HEK293 (cell line): ENCODE measurements at regions not wholly inside any gene's neighbourhood (a gene's known extent, or its start where the extent isn't known, plus 50 kb on each side); places are given as distances from the start of the nearest gene placed in this dataset.
"Not testable (repeated sequence)": the region's sequence is repeated elsewhere in the genome, so short reads cannot be mapped to it uniquely, and the experiment has no call there.

Experiments
- CTCF ChIA-PET: fragments of 350-600 bp; formaldehyde crosslinking; extraction: SDS; loops from one replicate; lab custom pipeline; 2021; ENCODE audit warnings: antibody characterized with exemption; lab: Yijun Ruan, JAX
- POLR2A ChIA-PET: fragments of 300-600 bp; formaldehyde crosslinking; extraction: SDS; loops from one replicate; lab custom pipeline; 2020; ENCODE audit warnings: antibody characterized with exemption, inconsistent platforms; lab: Yijun Ruan, JAX
- H3K27ac ChIP-seq: fragments of 200-500 bp; sonication (Bioruptor generic); 2 replicates; pipeline ENCODE4 v1.5.1; 2014; ENCODE audit warnings: low read depth, low read length, control low read depth, inconsistent platforms; ENCODE audit errors: extremely low read depth
- H3K36me3 ChIP-seq, 2 experiments: fragments of 200-500 bp in 1 of 2; sonication (Bioruptor generic) in 1 of 2; 1 replicate in 1 of 2; 2 replicates in 1 of 2; pipeline ENCODE4 v1.5.1; 2014 to 2017; ENCODE audit warnings: inconsistent platforms in 2 of 2, low read length in 2 of 2; ENCODE audit not compliant: control insufficient read depth in 2 of 2, insufficient read depth in 1 of 2
- H3K4me1 ChIP-seq: fragments of 200-500 bp; sonication (Bioruptor generic); 2 replicates; pipeline ENCODE4 v1.5.1; 2014; ENCODE audit warnings: mild to moderate bottlenecking, low read length, inconsistent platforms; ENCODE audit not compliant: control insufficient read depth, insufficient read depth
- H3K4me3 ChIP-seq: 2 replicates; pipeline ENCODE4 v1.5.1; 2011; ENCODE audit warnings: low read depth, mild to moderate bottlenecking, control low read depth, low read length, moderate library complexity
- H3K9me3 ChIP-seq: fragments of 200-500 bp; sonication (Bioruptor generic); 2 replicates; pipeline ENCODE4 v1.5.1; 2014; ENCODE audit warnings: low read depth, low read length, inconsistent platforms; ENCODE audit not compliant: control insufficient read depth, insufficient read depth
- FEZF1 ChIP-seq: fragments of 450-650 bp; formaldehyde crosslinking; IDR thresholded peaks from 2 replicates; pipeline ENCODE4 v1.5.1; 2016; ENCODE audit warnings: missing biosample characterization, missing genetic modification characterization
- GFI1B ChIP-seq: fragments of 450-650 bp; formaldehyde crosslinking; IDR thresholded peaks from 2 replicates; pipeline ENCODE4 v1.5.1; 2016; ENCODE audit warnings: missing biosample characterization, missing genetic modification characterization
- GLI4 ChIP-seq: fragments of 450-650 bp; formaldehyde crosslinking; IDR thresholded peaks from 2 replicates; pipeline ENCODE4 v1.5.1; 2016; ENCODE audit warnings: missing biosample characterization, missing genetic modification characterization
- MZF1 ChIP-seq: fragments of 450-650 bp; formaldehyde crosslinking; IDR thresholded peaks from 2 replicates; pipeline ENCODE4 v1.5.1; 2017; ENCODE audit warnings: missing biosample characterization, missing genetic modification characterization, borderline replicate concordance
- RBAK ChIP-seq: fragments of 450-650 bp; formaldehyde crosslinking; IDR thresholded peaks from 2 replicates; pipeline ENCODE4 v1.5.1; 2016; ENCODE audit warnings: missing biosample characterization, missing genetic modification characterization
- REPIN1 ChIP-seq: fragments of 450-650 bp; formaldehyde crosslinking; IDR thresholded peaks from 2 replicates; pipeline ENCODE4 v1.5.1; 2017; ENCODE audit warnings: missing biosample characterization, missing genetic modification characterization, low read depth
- SALL2 ChIP-seq: fragments of 450-650 bp; formaldehyde crosslinking; IDR thresholded peaks from 2 replicates; pipeline ENCODE4 v1.5.0; 2017; ENCODE audit warnings: missing biosample characterization, mild to moderate bottlenecking, missing genetic modification characterization, borderline replicate concordance
- YY2 ChIP-seq: fragments of 450-650 bp; formaldehyde crosslinking; IDR thresholded peaks from 2 replicates; pipeline ENCODE4 v1.5.1; 2016; ENCODE audit warnings: missing biosample characterization, missing genetic modification characterization
- ZBTB17 ChIP-seq: fragments of 450-650 bp; formaldehyde crosslinking; IDR thresholded peaks from 2 replicates; pipeline ENCODE4 v1.5.1; 2016; ENCODE audit warnings: missing biosample characterization, missing genetic modification characterization
- ZBTB20 ChIP-seq: fragments of 450-650 bp; formaldehyde crosslinking; IDR thresholded peaks from 2 replicates; pipeline ENCODE4 v1.5.1; 2016; ENCODE audit warnings: missing biosample characterization, missing genetic modification characterization
- ZFP41 ChIP-seq: fragments of 450-650 bp; formaldehyde crosslinking; IDR thresholded peaks from 2 replicates; pipeline ENCODE4 v1.5.1; 2016; ENCODE audit warnings: missing biosample characterization, missing genetic modification characterization, borderline replicate concordance
- ZNF133 ChIP-seq: fragments of 450-650 bp; formaldehyde crosslinking; IDR thresholded peaks from 2 replicates; pipeline ENCODE4 v1.5.1; 2016; ENCODE audit warnings: missing biosample characterization, missing genetic modification characterization
- ZNF140 ChIP-seq: fragments of 450-650 bp; formaldehyde crosslinking; IDR thresholded peaks from 2 replicates; pipeline ENCODE4 v1.5.1; 2016; ENCODE audit warnings: missing biosample characterization, missing genetic modification characterization
- ZNF155 ChIP-seq: fragments of 450-650 bp; formaldehyde crosslinking; IDR thresholded peaks from 2 replicates; pipeline ENCODE4 v1.5.1; 2016; ENCODE audit warnings: missing biosample characterization, missing genetic modification characterization
- ZNF16 ChIP-seq: fragments of 450-650 bp; formaldehyde crosslinking; IDR thresholded peaks from 2 replicates; pipeline ENCODE4 v1.5.1; 2016; ENCODE audit warnings: low read depth, missing biosample characterization, missing genetic modification characterization
- ZNF184 ChIP-seq: fragments of 450-650 bp; IDR thresholded peaks from 2 replicates; pipeline ENCODE4 v1.5.1; 2018; ENCODE audit warnings: missing biosample characterization, mild to moderate bottlenecking, missing genetic modification characterization
- ZNF37A ChIP-seq: fragments of 450-650 bp; IDR thresholded peaks from 2 replicates; pipeline ENCODE4 v1.5.1; 2018; ENCODE audit warnings: missing biosample characterization, missing genetic modification characterization
- ZNF549 ChIP-seq: fragments of 450-650 bp; IDR thresholded peaks from 2 replicates; pipeline ENCODE4 v1.5.1; 2018; ENCODE audit warnings: missing biosample characterization, missing genetic modification characterization, mild to moderate bottlenecking, inconsistent platforms, moderate library complexity
- ZNF555 ChIP-seq: fragments of 450-650 bp; formaldehyde crosslinking; conservative IDR thresholded peaks from 2 replicates; pipeline ENCODE4 v1.5.1; 2017; ENCODE audit warnings: missing biosample characterization, mild to moderate bottlenecking, missing genetic modification characterization, inconsistent platforms
- ZNF624 ChIP-seq: fragments of 450-650 bp; formaldehyde crosslinking; IDR thresholded peaks from 2 replicates; pipeline ENCODE4 v1.5.1; 2017; ENCODE audit warnings: missing biosample characterization, missing genetic modification characterization
- ZNF654 ChIP-seq: fragments of 450-650 bp; formaldehyde crosslinking; IDR thresholded peaks from 2 replicates; pipeline ENCODE4 v1.5.1; 2016; ENCODE audit warnings: low read depth, missing biosample characterization, missing genetic modification characterization
- ZNF677 ChIP-seq: fragments of 450-650 bp; IDR thresholded peaks from 2 replicates; pipeline ENCODE4 v1.5.0; 2018; ENCODE audit warnings: missing biosample characterization, mild to moderate bottlenecking, missing genetic modification characterization, moderate library complexity
- ZNF777 ChIP-seq: fragments of 450-650 bp; formaldehyde crosslinking; IDR thresholded peaks from 2 replicates; pipeline ENCODE4 v1.5.1; 2017; ENCODE audit warnings: missing biosample characterization, missing genetic modification characterization, borderline replicate concordance
- ZSCAN16 ChIP-seq: fragments of 450-650 bp; formaldehyde crosslinking; IDR thresholded peaks from 2 replicates; pipeline ENCODE4 v1.5.1; 2016; ENCODE audit warnings: missing biosample characterization, missing genetic modification characterization
- TF ChIP-seq, protein P1 (sequence below): fragments of 450-650 bp; formaldehyde crosslinking; IDR thresholded peaks from 2 replicates; pipeline ENCODE4 v1.5.1; 2016; ENCODE audit warnings: missing biosample characterization, missing genetic modification characterization, borderline replicate concordance
- TF ChIP-seq, protein P2 (sequence below): IDR thresholded peaks from 2 replicates; pipeline ENCODE4 v1.6.1; 2011; ENCODE audit warnings: mild to moderate bottlenecking, low read depth, low read length, borderline replicate concordance
- TF ChIP-seq, protein P3 (sequence below): fragments of 450-650 bp; formaldehyde crosslinking; IDR thresholded peaks from 2 replicates; pipeline ENCODE4 v1.5.1; 2017; ENCODE audit warnings: missing biosample characterization, missing genetic modification characterization

- ChIA-PET POLR2A (no interaction called here), CTCF (interaction anchor here (0.7 kb wide), 1 partner anchor 14 kb away, joined by 3 read pairs; no protein-coding TSS in a partner anchor)
- H3K9me3 ChIP-seq = no peaks in the 10 kb centered on the region
- no peak overlapping the region for H3K4me3 ChIP-seq
- H3K4me1 ChIP-seq = no peaks in the 10 kb centered on the region
- no peak for TF ChIP-seq ZNF155 (tag by site-specific recombination)
- no peak for TF ChIP-seq FEZF1
- no peak for TF ChIP-seq REPIN1 (tag by site-specific recombination)
- no peak for TF ChIP-seq ZNF777 (tag by site-specific recombination)
- TF ChIP-seq MZF1 (tag by site-specific recombination) = no peak
- TF ChIP-seq, protein P1, sequence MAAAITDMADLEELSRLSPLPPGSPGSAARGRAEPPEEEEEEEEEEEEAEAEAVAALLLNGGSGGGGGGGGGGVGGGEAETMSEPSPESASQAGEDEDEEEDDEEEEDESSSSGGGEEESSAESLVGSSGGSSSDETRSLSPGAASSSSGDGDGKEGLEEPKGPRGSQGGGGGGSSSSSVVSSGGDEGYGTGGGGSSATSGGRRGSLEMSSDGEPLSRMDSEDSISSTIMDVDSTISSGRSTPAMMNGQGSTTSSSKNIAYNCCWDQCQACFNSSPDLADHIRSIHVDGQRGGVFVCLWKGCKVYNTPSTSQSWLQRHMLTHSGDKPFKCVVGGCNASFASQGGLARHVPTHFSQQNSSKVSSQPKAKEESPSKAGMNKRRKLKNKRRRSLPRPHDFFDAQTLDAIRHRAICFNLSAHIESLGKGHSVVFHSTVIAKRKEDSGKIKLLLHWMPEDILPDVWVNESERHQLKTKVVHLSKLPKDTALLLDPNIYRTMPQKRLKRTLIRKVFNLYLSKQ (tag by site-specific recombination) = no peak
- no peak for TF ChIP-seq YY2
- TF ChIP-seq ZNF133 (tag by site-specific recombination) = no peak
- no peak for TF ChIP-seq RBAK (tag by site-specific recombination)
- TF ChIP-seq, protein P2, sequence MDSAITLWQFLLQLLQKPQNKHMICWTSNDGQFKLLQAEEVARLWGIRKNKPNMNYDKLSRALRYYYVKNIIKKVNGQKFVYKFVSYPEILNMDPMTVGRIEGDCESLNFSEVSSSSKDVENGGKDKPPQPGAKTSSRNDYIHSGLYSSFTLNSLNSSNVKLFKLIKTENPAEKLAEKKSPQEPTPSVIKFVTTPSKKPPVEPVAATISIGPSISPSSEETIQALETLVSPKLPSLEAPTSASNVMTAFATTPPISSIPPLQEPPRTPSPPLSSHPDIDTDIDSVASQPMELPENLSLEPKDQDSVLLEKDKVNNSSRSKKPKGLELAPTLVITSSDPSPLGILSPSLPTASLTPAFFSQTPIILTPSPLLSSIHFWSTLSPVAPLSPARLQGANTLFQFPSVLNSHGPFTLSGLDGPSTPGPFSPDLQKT = no peak
- TF ChIP-seq ZNF555 = no peak
- TF ChIP-seq ZNF677 (tag by site-specific recombination) = no peak
- no peak for TF ChIP-seq GLI4 (tag by site-specific recombination)
- TF ChIP-seq ZBTB17 (tag by site-specific recombination) = no peak
- no peak for TF ChIP-seq ZSCAN16 (tag by site-specific recombination)
- no peak for TF ChIP-seq ZNF624 (tag by site-specific recombination)
- no peak for TF ChIP-seq ZNF549 (tag by site-specific recombination)
- no peak for TF ChIP-seq ZNF16
- TF ChIP-seq, protein P3, sequence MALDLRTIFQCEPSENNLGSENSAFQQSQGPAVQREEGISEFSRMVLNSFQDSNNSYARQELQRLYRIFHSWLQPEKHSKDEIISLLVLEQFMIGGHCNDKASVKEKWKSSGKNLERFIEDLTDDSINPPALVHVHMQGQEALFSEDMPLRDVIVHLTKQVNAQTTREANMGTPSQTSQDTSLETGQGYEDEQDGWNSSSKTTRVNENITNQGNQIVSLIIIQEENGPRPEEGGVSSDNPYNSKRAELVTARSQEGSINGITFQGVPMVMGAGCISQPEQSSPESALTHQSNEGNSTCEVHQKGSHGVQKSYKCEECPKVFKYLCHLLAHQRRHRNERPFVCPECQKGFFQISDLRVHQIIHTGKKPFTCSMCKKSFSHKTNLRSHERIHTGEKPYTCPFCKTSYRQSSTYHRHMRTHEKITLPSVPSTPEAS = no peak
- no peaks in the 10 kb centered on the region for H3K36me3 ChIP-seq
- no peak overlapping the region for H3K27ac ChIP-seq
Measured at GRCh38 chr1:194618101-194618500, 1431.7 kb upstream of the B3GALT2 start.

- H3K4me3 ChIP-seq, CTCF ChIA-PET, H3K27ac ChIP-seq, H3K9me3 ChIP-seq, H3K36me3 ChIP-seq, POLR2A ChIA-PET, H3K4me1 ChIP-seq: not testable (repeated sequence)
Measured at GRCh38 chr1:194617272-194617671, 1430.9 kb upstream of the B3GALT2 start.

GRCh38 chr1:194616835-194617234 lies 1430.4 kb upstream of the B3GALT2 start:
- ChIA-PET POLR2A (no interaction called here), CTCF (no interaction called here)
- no peaks in the 10 kb centered on the region for H3K9me3 ChIP-seq
- no peak overlapping the region for H3K27ac ChIP-seq
- no peaks in the 10 kb centered on the region for H3K36me3 ChIP-seq
- H3K4me1 ChIP-seq = no peaks in the 10 kb centered on the region
- TF ChIP-seq ZNF654 (tag by site-specific recombination) = no peak
- no peak for TF ChIP-seq GFI1B
- TF ChIP-seq ZNF37A (tag by site-specific recombination) = no peak
- no peak for TF ChIP-seq ZNF140 (tag by site-specific recombination)
- no peak for TF ChIP-seq ZBTB20 (tag by site-specific recombination)
- no peak for TF ChIP-seq ZNF184 (tag by site-specific recombination)
- no peak for TF ChIP-seq SALL2 (tag by site-specific recombination)
- no peak for TF ChIP-seq ZFP41 (tag by site-specific recombination)
- H3K4me3 ChIP-seq = no peak overlapping the region
